ENCODE measurements at regions not wholly inside any gene's neighbourhood (a gene's known extent, or its start where the extent isn't known, plus 50 kb on each side); places are given as distances from the start of the nearest gene placed in this dataset.

GRCh38 chr12:71297930-71298329 lies 140.1 kb upstream of the TSPAN8 start:
- H3K9ac ChIP-seq (ENCODE audit: insufficient read depth in 1 of 2, low read length in 2 of 2) = no peak overlapping the region
- no peaks in the 10 kb centered on the region for H3K36me3 ChIP-seq (ENCODE audit: control insufficient read depth in 4 of 4, insufficient read depth in 4 of 4, low read length in 4 of 4)
- DNase-seq (no peak), ATAC-seq (ENCODE audit: insufficient read depth, low FRiP score) (no peak)
- peaks cover 0 to 4% (median 0%) of the 10 kb centered on the region in 5 donors for H3K4me1 ChIP-seq (ENCODE audit: control insufficient read depth in 5 of 5, insufficient read depth in 5 of 5, low read length in 5 of 5)
- no peaks in the 10 kb centered on the region for H3K9me3 ChIP-seq (ENCODE audit: control insufficient read depth in 4 of 4, insufficient read depth in 3 of 4, low read length in 3 of 4)
- TF ChIP-seq, protein P1, sequence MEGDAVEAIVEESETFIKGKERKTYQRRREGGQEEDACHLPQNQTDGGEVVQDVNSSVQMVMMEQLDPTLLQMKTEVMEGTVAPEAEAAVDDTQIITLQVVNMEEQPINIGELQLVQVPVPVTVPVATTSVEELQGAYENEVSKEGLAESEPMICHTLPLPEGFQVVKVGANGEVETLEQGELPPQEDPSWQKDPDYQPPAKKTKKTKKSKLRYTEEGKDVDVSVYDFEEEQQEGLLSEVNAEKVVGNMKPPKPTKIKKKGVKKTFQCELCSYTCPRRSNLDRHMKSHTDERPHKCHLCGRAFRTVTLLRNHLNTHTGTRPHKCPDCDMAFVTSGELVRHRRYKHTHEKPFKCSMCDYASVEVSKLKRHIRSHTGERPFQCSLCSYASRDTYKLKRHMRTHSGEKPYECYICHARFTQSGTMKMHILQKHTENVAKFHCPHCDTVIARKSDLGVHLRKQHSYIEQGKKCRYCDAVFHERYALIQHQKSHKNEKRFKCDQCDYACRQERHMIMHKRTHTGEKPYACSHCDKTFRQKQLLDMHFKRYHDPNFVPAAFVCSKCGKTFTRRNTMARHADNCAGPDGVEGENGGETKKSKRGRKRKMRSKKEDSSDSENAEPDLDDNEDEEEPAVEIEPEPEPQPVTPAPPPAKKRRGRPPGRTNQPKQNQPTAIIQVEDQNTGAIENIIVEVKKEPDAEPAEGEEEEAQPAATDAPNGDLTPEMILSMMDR (IDR thresholded peaks at IDR 0.05; ENCODE audit: control extremely low read depth, extremely low read depth) = no peak
- no peaks in the 10 kb centered on the region for H3K27me3 ChIP-seq (ENCODE audit: control insufficient read depth in 3 of 3, insufficient read depth in 3 of 3, low read length in 2 of 3)
- H3K27ac ChIP-seq (ENCODE audit: low read depth in 1 of 2, low read length in 1 of 2) = no peak overlapping the region
- H3K4me3 ChIP-seq = no peak overlapping the region

- H3K27me3 ChIP-seq (ENCODE audit: control insufficient read depth in 3 of 3, insufficient read depth in 3 of 3, low read length in 2 of 3) = no peaks in the 10 kb centered on the region
- H3K4me3 ChIP-seq = no peak overlapping the region
- no peaks in the 10 kb centered on the region for H3K36me3 ChIP-seq (ENCODE audit: control insufficient read depth in 4 of 4, insufficient read depth in 4 of 4, low read length in 4 of 4)
- peaks cover 0 to 4% (median 0%) of the 10 kb centered on the region in 5 donors for H3K4me1 ChIP-seq (ENCODE audit: control insufficient read depth in 5 of 5, insufficient read depth in 5 of 5, low read length in 5 of 5)
- H3K27ac ChIP-seq (ENCODE audit: low read depth in 1 of 2, low read length in 1 of 2) = no peak overlapping the region
- DNase-seq (no peak), ATAC-seq (ENCODE audit: insufficient read depth, low FRiP score) (no peak)
- 79 to 82% methylated on average over 1 of the region's 1 CpG for WGBS, 2 donors
- TF ChIP-seq, protein P1 (IDR thresholded peaks at IDR 0.05; ENCODE audit: control extremely low read depth, extremely low read depth) = no peak
- H3K9me3 ChIP-seq (ENCODE audit: control insufficient read depth in 4 of 4, insufficient read depth in 3 of 4, low read length in 3 of 4) = peaks cover 0 to 5% (median 2%) of the 10 kb centered on the region in 4 donors
- H3K9ac ChIP-seq (ENCODE audit: insufficient read depth in 1 of 2, low read length in 2 of 2) = no peak overlapping the region
These were observed 138.2 kb upstream of the TSPAN8 start for GRCh38 chr12:71295953-71296352.

DNA sequence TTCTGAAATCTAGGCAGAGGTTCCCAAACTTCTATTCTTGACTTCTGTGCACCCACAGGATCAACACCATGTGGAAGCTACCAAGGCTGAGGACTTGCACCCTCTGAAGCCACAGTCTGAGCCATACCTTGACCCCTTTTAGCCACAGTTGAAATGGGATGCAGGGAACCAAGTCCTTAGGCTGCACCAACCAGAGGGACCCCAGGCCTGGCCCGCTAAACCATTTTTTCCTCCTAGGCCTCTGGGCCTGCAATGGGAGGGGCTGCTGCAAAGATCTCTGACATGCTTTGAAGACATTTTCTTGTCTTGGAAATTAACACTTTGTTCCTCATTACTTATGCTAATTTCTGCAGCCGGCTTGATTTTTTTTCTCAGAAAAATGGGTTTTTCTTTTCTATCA lies 133.9 kb upstream of the TSPAN8 start:
- DNase-seq (no peak), ATAC-seq (ENCODE audit: insufficient read depth, low FRiP score) (no peak)
- no peak overlapping the region for H3K9ac ChIP-seq (ENCODE audit: insufficient read depth in 1 of 2, low read length in 2 of 2)
- H3K27me3 ChIP-seq (ENCODE audit: control insufficient read depth in 3 of 3, insufficient read depth in 3 of 3, low read length in 2 of 3) = no peaks in the 10 kb centered on the region
- WGBS, 2 donors = 95 to 98% methylated on average over 2 of the region's 2 CpGs
- peaks cover 0 to 5% (median 2%) of the 10 kb centered on the region in 4 donors for H3K9me3 ChIP-seq (ENCODE audit: control insufficient read depth in 4 of 4, insufficient read depth in 3 of 4, low read length in 3 of 4)
- H3K4me1 ChIP-seq (ENCODE audit: control insufficient read depth in 5 of 5, insufficient read depth in 5 of 5, low read length in 5 of 5) = no peaks in the 10 kb centered on the region
- TF ChIP-seq, protein P1 (IDR thresholded peaks at IDR 0.05; ENCODE audit: control extremely low read depth, extremely low read depth) = no peak
- no peaks in the 10 kb centered on the region for H3K36me3 ChIP-seq (ENCODE audit: control insufficient read depth in 4 of 4, insufficient read depth in 4 of 4, low read length in 4 of 4)
- H3K4me3 ChIP-seq = no peak overlapping the region
- no peak overlapping the region for H3K27ac ChIP-seq (ENCODE audit: low read depth in 1 of 2, low read length in 1 of 2)

GRCh38 chr12:71283883-71284282 lies 126.1 kb upstream of the TSPAN8 start:
- no peak for ATAC-seq (ENCODE audit: insufficient read depth, low FRiP score)

More at GRCh38 chr12:71283883-71284282, 126.1 kb upstream of the TSPAN8 start:
- 94 to 96% methylated on average over 1 of the region's 1 CpG for WGBS, 2 donors
- Histone ChIP-seq H3K9me3 (ENCODE audit: control insufficient read depth in 4 of 4, insufficient read depth in 3 of 4, low read length in 3 of 4) (peaks cover 0 to 3% (median 0%) of the 10 kb centered on the region in 4 donors), H3K27ac (ENCODE audit: low read depth in 1 of 2, low read length in 1 of 2) (no peak overlapping the region), H3K27me3 (ENCODE audit: control insufficient read depth in 3 of 3, insufficient read depth in 3 of 3, low read length in 2 of 3) (no peaks in the 10 kb centered on the region), H3K36me3 (ENCODE audit: control insufficient read depth in 4 of 4, insufficient read depth in 4 of 4, low read length in 4 of 4) (no peaks in the 10 kb centered on the region), H3K4me1 (ENCODE audit: control insufficient read depth in 5 of 5, insufficient read depth in 5 of 5, low read length in 5 of 5) (no peaks in the 10 kb centered on the region), H3K9ac (ENCODE audit: insufficient read depth in 1 of 2, low read length in 2 of 2) (no peak overlapping the region), H3K4me3 (no peak overlapping the region)
- DNase-seq = no peak
- TF ChIP-seq, protein P1 (IDR thresholded peaks at IDR 0.05; ENCODE audit: control extremely low read depth, extremely low read depth) = no peak
